Endothelial cell of umbilical vein (primary cell): ENCODE measurements at regions not wholly inside any gene's neighbourhood (a gene's known extent, or its start where the extent isn't known, plus 50 kb on each side); places are given as distances from the start of the nearest gene placed in this dataset.
"Not testable (repeated sequence)": the region's sequence is repeated elsewhere in the genome, so short reads cannot be mapped to it uniquely, and the experiment has no call there.

Source experiments
- BruUV-seq: library from RNA; stranded (reverse); fragments of 400-500 nt; replicated peaks from 2 replicates; lab custom pipeline; 2021; lab: Mats Ljungman, UMichigan
- CTCF ChIA-PET: fragments of 300-600, 350-600 bp; sonication (Branson Sonifier 250); formaldehyde crosslinking; loops from one replicate; lab custom pipeline; 2021; ENCODE audit warnings: antibody characterized with exemption, inconsistent platforms; lab: Charles Lee
- POLR2A ChIA-PET: fragments of 300-600, 350-600 bp; sonication (Branson Sonifier 250); formaldehyde crosslinking; loops from one replicate; lab custom pipeline; 2021; ENCODE audit warnings: antibody characterized with exemption, inconsistent platforms; lab: Charles Lee
- DNase-seq: peaks from one replicate; pipeline ENCODE4 v3.0.0-alpha.2; 2011; ENCODE audit warnings: low read depth, low spot score
- FAIRE-seq: peaks from 2 replicates; lab custom pipeline; 2011; peaks lifted over from hg19 to GRCh38; lab: Jason Lieb, UNC
- H2AFZ ChIP-seq: 2 replicates; pipeline ENCODE4 v1.6.0; 2012; ENCODE audit warnings: low read depth, low read length, control low read depth, inconsistent platforms
- H3K27ac ChIP-seq: 2 replicates; pipeline ENCODE4 v1.5.1; 2011; ENCODE audit warnings: low read depth, mild to moderate bottlenecking, control low read depth, low read length, moderate library complexity; ENCODE audit not compliant: insufficient read depth
- H3K27me3 ChIP-seq, 2 experiments: 2 replicates each; pipeline versions ENCODE4 v1.6.0 to v1.6.1; 2011; ENCODE audit warnings: low read length in 2 of 2, mixed read lengths in 1 of 2; ENCODE audit not compliant: control insufficient read depth in 2 of 2, insufficient read depth in 2 of 2
- H3K36me3 ChIP-seq, 2 experiments: 2 replicates in 1 of 2; 3 replicates in 1 of 2; pipeline ENCODE4 v1.5.1; 2011; ENCODE audit warnings: low read length in 2 of 2, mild to moderate bottlenecking in 1 of 2, moderate library complexity in 1 of 2; ENCODE audit not compliant: control insufficient read depth in 2 of 2, insufficient read depth in 2 of 2; ENCODE audit errors: extremely low read depth in 1 of 2
- H3K4me1 ChIP-seq: 3 replicates; pipeline ENCODE4 v1.5.1; 2011; ENCODE audit warnings: mild to moderate bottlenecking, low read length; ENCODE audit not compliant: control insufficient read depth, insufficient read depth; ENCODE audit errors: extremely low read depth
- H3K4me2 ChIP-seq: 2 replicates; pipeline ENCODE4 v1.6.1; 2011; ENCODE audit warnings: low read length, control low read depth, mixed read lengths; ENCODE audit not compliant: insufficient read depth
- H3K4me3 ChIP-seq, 3 experiments: fragments of 200-600 bp in 1 of 3; sonication (generic), shearing (Covaris generic) in 1 of 3; replicated peaks in 1 of 3; 2 replicates each; pipeline ENCODE4 v1.5.1; 2011 to 2016; ENCODE audit warnings: control low read depth in 3 of 3, low read length in 3 of 3, mild to moderate bottlenecking in 2 of 3, inconsistent platforms in 1 of 3, low read depth in 1 of 3, moderate library complexity in 1 of 3; ENCODE audit not compliant: insufficient read depth in 1 of 3
- H3K79me2 ChIP-seq: 2 replicates; pipeline ENCODE4 v1.6.0; 2012; ENCODE audit warnings: low read length, inconsistent platforms; ENCODE audit not compliant: control insufficient read depth, insufficient read depth
- H3K9ac ChIP-seq: replicated peaks from 2 replicates; pipeline ENCODE3; 2011; ENCODE audit warnings: low read length, control low read depth; ENCODE audit not compliant: insufficient read depth; ENCODE audit errors: extremely low read depth
- H3K9me1 ChIP-seq: replicated peaks from 3 replicates; pipeline ENCODE4 v1.6.0; 2011; ENCODE audit warnings: mild to moderate bottlenecking, low read length; ENCODE audit not compliant: control insufficient read depth, insufficient read depth; ENCODE audit errors: extremely low read depth
- H3K9me3 ChIP-seq: replicated peaks from 2 replicates; pipeline ENCODE4 v1.5.1; 2012; ENCODE audit warnings: low read length, inconsistent platforms; ENCODE audit not compliant: control insufficient read depth, insufficient read depth
- H4K20me1 ChIP-seq: replicated peaks from 2 replicates; pipeline ENCODE3; 2011; ENCODE audit warnings: mild to moderate bottlenecking, low read length; ENCODE audit not compliant: control insufficient read depth, insufficient read depth; ENCODE audit errors: extremely low read depth
- FOS ChIP-seq: IDR thresholded peaks from 2 replicates; pipeline ENCODE4 v1.6.1; 2011; ENCODE audit warnings: mild to moderate bottlenecking, low read length, moderate library complexity, borderline replicate concordance; ENCODE audit not compliant: insufficient read depth
- GATA2 ChIP-seq: IDR thresholded peaks from 2 replicates; pipeline ENCODE4 v1.7.0; 2011; ENCODE audit warnings: low read depth, mild to moderate bottlenecking, moderate library complexity, mixed read lengths, low read length; ENCODE audit not compliant: insufficient read length, insufficient read depth
- JUN ChIP-seq: IDR thresholded peaks from 2 replicates; pipeline ENCODE4 v1.6.1; 2011; ENCODE audit warnings: borderline replicate concordance, low read depth; ENCODE audit not compliant: insufficient read length, insufficient read depth
- MAX ChIP-seq: IDR thresholded peaks from 2 replicates; pipeline ENCODE4 v1.6.1; 2011; ENCODE audit not compliant: insufficient read depth, insufficient read length
- MYC ChIP-seq: IDR thresholded peaks from one replicate; pipeline ENCODE4 v1.6.1; 2011; ENCODE audit warnings: mild to moderate bottlenecking, low read depth, low read length
- POLR2A ChIP-seq: IDR thresholded peaks from 2 replicates; pipeline ENCODE4 v1.6.1; 2012; ENCODE audit warnings: low read depth, mild to moderate bottlenecking, control low read depth, low read length
- POLR2AphosphoS5 ChIP-seq: IDR thresholded peaks from 2 replicates; pipeline ENCODE4 v1.6.1; 2012; ENCODE audit warnings: low read depth, mild to moderate bottlenecking, control low read depth, low read length, moderate library complexity; ENCODE audit not compliant: insufficient read depth
- dilution Hi-C: fragments of 300-500 bp; cut with MboI; formaldehyde crosslinking; loops from one replicate; pipeline ENCODE4 v1.15.0; 2019; ENCODE audit warnings: low sequenced_read_pairs; ENCODE audit not compliant: extremely low pct_ligation_motif_present
- intact Hi-C: fragments of 100-400 bp; cut with micrococcal nuclease; formaldehyde crosslinking; loops from one replicate; pipeline ENCODE4 v1.10.0; 2022
- TF ChIP-seq, protein P1 (sequence below), 2 donors: IDR thresholded peaks; 1 replicate in 1 of 2; 2 replicates in 1 of 2; pipeline ENCODE4 v1.5.1; 2011; ENCODE audit warnings: low read length in 2 of 2, mild to moderate bottlenecking in 2 of 2, moderate library complexity in 2 of 2, control low read depth in 1 of 2, inconsistent platforms in 1 of 2, low read depth in 1 of 2; ENCODE audit not compliant: insufficient read depth in 1 of 2; ENCODE audit errors: extremely low read depth in 1 of 2

DNA sequence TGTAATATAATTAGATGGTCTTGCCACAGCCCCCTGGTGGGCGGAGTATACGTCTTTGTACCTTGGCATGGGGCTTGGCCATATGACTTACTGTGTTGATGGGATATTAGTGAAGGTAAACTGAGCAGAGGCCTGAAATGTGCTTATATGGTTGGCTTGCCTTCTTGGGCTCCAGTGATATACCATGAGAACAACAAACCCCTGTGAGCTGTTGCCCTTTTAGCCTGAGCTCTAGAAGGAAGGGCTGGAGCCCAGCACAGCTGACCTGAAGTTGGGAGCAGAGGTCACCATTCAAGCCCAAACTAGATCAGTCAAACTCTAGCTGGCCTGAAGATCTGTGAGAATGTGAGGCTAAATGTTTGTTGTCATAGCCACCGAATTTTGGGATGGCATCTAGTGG is 75.2 kb upstream of the CD302 start:
- intact Hi-C loops (no loop called here), dilution Hi-C loops (no loop called here)
- Histone ChIP-seq H3K36me3 (peaks cover 0 to 2% of the 10 kb centered on the region in 2 experiments), H3K27me3 (no peaks in the 10 kb centered on the region), H3K4me1 (no peaks in the 10 kb centered on the region), H3K27ac (no peak overlapping the region), H3K4me3 (no peak overlapping the region), H3K4me2 (no peak overlapping the region), H2AFZ (no peak overlapping the region), H3K79me2 (no peaks in the 10 kb centered on the region), H3K9me3 (no peaks in the 10 kb centered on the region), H4K20me1 (no peaks in the 10 kb centered on the region), H3K9me1 (no peaks in the 10 kb centered on the region), H3K9ac (no peak overlapping the region)
- TF ChIP-seq POLR2A: no peak
- BruUV-seq: no TSS peak
- FAIRE-seq (no peak), DNase-seq (no peak)
- ChIA-PET POLR2A (no interaction called here), CTCF (interaction anchor here (0.9 kb wide), 1 partner anchor 49 kb away, joined by 3 read pairs; no protein-coding TSS in a partner anchor)

DNA sequence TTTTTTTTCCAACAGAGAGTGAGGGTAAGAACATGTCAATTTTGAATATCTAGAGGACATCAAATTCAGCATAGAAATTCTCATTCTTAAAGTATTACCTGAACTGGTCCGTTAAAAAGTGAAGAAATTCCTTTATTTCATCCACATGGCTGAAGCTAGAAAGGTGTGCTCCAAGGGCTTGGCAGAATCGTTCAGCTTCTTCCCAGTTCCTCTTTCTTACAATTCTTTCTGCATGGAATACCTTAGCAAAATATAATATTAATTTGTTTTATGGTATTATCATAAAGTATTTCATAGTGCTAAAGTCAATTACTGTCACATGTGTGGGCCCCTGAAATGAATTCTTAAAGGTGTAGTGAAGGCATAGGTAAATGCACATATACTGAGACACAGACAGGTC is 74.3 kb upstream of the CD302 start:
- no peak overlapping the region for H3K4me2 ChIP-seq
- no peak for TF ChIP-seq MAX
- no peak for TF ChIP-seq FOS
- TF ChIP-seq JUN: no peak
- no peak for TF ChIP-seq POLR2A
- TF ChIP-seq POLR2AphosphoS5: no peak
- TF ChIP-seq, protein P1, sequence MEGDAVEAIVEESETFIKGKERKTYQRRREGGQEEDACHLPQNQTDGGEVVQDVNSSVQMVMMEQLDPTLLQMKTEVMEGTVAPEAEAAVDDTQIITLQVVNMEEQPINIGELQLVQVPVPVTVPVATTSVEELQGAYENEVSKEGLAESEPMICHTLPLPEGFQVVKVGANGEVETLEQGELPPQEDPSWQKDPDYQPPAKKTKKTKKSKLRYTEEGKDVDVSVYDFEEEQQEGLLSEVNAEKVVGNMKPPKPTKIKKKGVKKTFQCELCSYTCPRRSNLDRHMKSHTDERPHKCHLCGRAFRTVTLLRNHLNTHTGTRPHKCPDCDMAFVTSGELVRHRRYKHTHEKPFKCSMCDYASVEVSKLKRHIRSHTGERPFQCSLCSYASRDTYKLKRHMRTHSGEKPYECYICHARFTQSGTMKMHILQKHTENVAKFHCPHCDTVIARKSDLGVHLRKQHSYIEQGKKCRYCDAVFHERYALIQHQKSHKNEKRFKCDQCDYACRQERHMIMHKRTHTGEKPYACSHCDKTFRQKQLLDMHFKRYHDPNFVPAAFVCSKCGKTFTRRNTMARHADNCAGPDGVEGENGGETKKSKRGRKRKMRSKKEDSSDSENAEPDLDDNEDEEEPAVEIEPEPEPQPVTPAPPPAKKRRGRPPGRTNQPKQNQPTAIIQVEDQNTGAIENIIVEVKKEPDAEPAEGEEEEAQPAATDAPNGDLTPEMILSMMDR (IDR thresholded peaks at IDR 0.05; ENCODE audit: extremely low read depth in 1 of 2, insufficient read depth in 1 of 2, low read depth in 1 of 2, low read length in 2 of 2): no peak
- no peak for TF ChIP-seq GATA2
- TF ChIP-seq MYC: no peak
- dilution Hi-C loops (no loop called here), intact Hi-C loops (no loop called here)
- DNase-seq (no peak), FAIRE-seq (no peak)
- H3K4me1 ChIP-seq: no peaks in the 10 kb centered on the region
- H3K9me3 ChIP-seq: no peaks in the 10 kb centered on the region
- CTCF ChIA-PET: interaction anchor here (1.6 kb wide), 1 partner anchor 48 kb away, joined by 5 read pairs; no protein-coding TSS in a partner anchor
- no peaks in the 10 kb centered on the region for H3K27me3 ChIP-seq
- H3K79me2 ChIP-seq: no peaks in the 10 kb centered on the region
- POLR2A ChIA-PET: no interaction called here
- H2AFZ ChIP-seq: no peak overlapping the region
- peaks cover 0 to 2% of the 10 kb centered on the region in 2 experiments for H3K36me3 ChIP-seq
- no peak overlapping the region for H3K9ac ChIP-seq
- H3K9me1 ChIP-seq: no peaks in the 10 kb centered on the region
- no TSS peak for BruUV-seq
- H4K20me1 ChIP-seq: no peaks in the 10 kb centered on the region
- H3K4me3 ChIP-seq: no peak overlapping the region
- no peak overlapping the region for H3K27ac ChIP-seq

DNA sequence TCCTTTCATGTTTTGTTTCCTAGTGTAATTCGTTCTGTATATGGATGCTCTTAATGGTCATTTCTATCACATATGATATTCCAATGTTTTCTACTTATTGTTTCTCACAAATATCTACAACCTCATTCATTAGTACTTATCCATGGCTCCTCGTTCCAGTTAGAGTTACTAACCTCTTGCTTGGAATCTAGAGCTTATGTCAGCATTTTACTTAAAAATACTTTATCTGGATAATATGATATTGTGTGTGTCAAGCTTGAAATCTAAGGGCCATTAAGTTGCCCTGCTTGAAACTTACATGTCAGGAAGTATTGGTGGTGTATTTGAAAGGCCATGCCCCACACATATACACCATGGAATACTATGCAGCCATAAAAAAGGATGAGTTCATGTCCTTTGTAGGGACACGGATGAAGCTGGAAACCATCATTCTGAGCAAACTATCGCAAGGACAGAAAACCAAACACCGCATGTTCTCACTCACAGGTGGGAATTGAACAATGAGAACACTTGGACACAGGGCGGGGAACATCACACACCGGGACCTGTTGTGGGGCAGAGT is 70.7 kb upstream of the CD302 start:
- H3K27ac ChIP-seq, BruUV-seq, H3K9me1 ChIP-seq, H3K79me2 ChIP-seq, intact Hi-C loops, H3K4me3 ChIP-seq, H3K4me2 ChIP-seq, H4K20me1 ChIP-seq, dilution Hi-C loops, H3K27me3 ChIP-seq, H3K36me3 ChIP-seq, DNase-seq, POLR2A ChIA-PET, H2AFZ ChIP-seq, H3K9ac ChIP-seq, H3K4me1 ChIP-seq, FAIRE-seq, H3K9me3 ChIP-seq: not testable (repeated sequence)
- CTCF ChIA-PET: interaction anchor here (1.0 to 1.7 kb wide), 3 partner anchors 53 to 117 kb away, joined by 3 to 6 read pairs (median 3); no protein-coding TSS in a partner anchor
